ENCODE measurements at regions not wholly inside any gene's neighbourhood (a gene's known extent, or its start where the extent isn't known, plus 50 kb on each side); places are given as distances from the start of the nearest gene placed in this dataset.
"Not testable (repeated sequence)": the region's sequence is repeated elsewhere in the genome, so short reads cannot be mapped to it uniquely, and the experiment has no call there.

DNA sequence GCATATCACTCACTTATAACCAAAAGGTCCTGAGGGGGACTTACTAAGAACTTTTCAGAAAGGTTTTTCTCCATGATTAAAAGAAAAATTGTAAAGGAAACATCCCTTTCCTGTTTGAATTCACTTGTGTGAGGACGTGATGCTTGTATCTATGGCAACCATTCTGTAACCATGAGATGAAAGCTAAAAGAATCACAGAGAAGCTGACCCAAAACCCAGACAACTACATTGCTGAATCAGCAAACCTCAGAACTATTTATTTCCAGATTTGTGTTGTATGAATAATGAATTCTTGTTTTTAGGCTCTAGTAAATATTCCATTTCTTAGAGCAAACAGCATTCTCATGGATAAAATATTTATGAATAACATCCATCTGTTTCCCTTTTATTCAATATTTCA, 91.2 kb downstream of the RCHY1 start:
- H3K4me2 ChIP-seq (ENCODE audit: low read depth, low read length, poor library complexity, severe bottlenecking), result no peak overlapping the region
- no peak for DNase-seq
- H3K4me3 ChIP-seq (ENCODE audit: low read length), result no peak overlapping the region
- H3K4me1 ChIP-seq (ENCODE audit: low read length), result no peaks in the 10 kb centered on the region
- no peaks in the 10 kb centered on the region for H3K79me2 ChIP-seq (ENCODE audit: low read length)
- H3K9ac ChIP-seq (ENCODE audit: low read length), result no peak overlapping the region
- H2AFZ ChIP-seq (ENCODE audit: low read length), result no peak overlapping the region
- H3K27me3 ChIP-seq (ENCODE audit: low read length), result 0 out of 2 replicates have a peak, but pooled peaks cover 7% of the 10 kb centered on the region
- no peaks in the 10 kb centered on the region for H3K9me2 ChIP-seq (replicated peaks; ENCODE audit: insufficient read depth, low read length)
- no peak overlapping the region for H3K27ac ChIP-seq (ENCODE audit: low read length)
- H4K20me1 ChIP-seq (ENCODE audit: insufficient read depth, low read depth, low read length), result no peaks in the 10 kb centered on the region
- H3K36me3 ChIP-seq (ENCODE audit: insufficient read depth, low read length), result no peaks in the 10 kb centered on the region
- no peaks in the 10 kb centered on the region for H3K9me3 ChIP-seq (ENCODE audit: low read length)

DNA sequence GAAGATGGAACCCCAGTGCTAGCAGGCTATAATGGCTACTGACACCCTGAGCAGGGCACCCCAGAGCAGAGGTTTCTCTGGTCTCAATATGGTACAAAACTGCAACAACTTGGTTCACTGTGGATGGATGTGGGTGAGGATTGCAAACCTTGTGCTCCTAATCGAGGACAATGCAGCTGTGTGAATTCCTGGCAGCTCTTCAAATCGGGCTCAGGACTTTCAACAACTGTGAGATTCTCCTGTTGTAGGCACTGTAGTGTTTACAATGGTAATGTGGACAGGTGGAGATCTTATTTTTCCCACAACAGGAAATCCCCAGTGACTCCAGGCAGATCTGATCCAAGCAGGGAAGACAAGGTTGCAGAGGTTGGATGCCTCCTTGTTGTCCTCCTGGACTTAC, 101.5 kb downstream of the RCHY1 start:
- Histone ChIP-seq H3K36me3 (ENCODE audit: insufficient read depth, low read length) (no peaks in the 10 kb centered on the region), H3K79me2 (ENCODE audit: low read length) (no peaks in the 10 kb centered on the region), H3K9me3 (ENCODE audit: low read length) (no peaks in the 10 kb centered on the region), H2AFZ (ENCODE audit: low read length) (no peak overlapping the region), H3K4me2 (ENCODE audit: low read depth, low read length, poor library complexity, severe bottlenecking) (no peak overlapping the region), H3K4me3 (ENCODE audit: low read length) (no peak overlapping the region), H3K27ac (ENCODE audit: low read length) (no peak overlapping the region), H3K9me2 (replicated peaks; ENCODE audit: insufficient read depth, low read length) (no peaks in the 10 kb centered on the region), H3K27me3 (ENCODE audit: low read length) (peaks cover 3% of the 10 kb centered on the region), H3K9ac (ENCODE audit: low read length) (no peak overlapping the region), H4K20me1 (ENCODE audit: insufficient read depth, low read depth, low read length) (no peaks in the 10 kb centered on the region), H3K4me1 (ENCODE audit: low read length) (no peaks in the 10 kb centered on the region)
- DNase-seq, result no peak

DNA sequence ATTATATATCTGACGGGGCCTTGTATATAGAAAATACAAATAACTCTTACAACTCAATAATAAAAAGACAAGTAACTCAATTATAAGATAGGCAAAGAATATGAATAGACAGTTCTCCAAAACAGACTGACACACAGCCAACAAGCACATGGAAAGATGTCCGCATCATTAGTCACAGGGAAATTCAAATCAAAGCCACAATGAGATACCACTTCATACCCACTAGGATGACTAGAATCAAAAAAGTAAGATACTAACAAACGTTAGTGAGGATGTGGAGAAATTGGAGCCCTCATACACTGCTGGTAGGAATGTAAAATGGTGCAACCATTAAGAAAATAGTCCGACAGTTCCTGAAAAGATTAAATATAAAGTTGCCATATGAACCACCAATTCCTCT, 115.7 kb downstream of the RCHY1 start:
- no peak overlapping the region for H3K4me2 ChIP-seq (ENCODE audit: low read depth, low read length, poor library complexity, severe bottlenecking)
- no peak overlapping the region for H3K9ac ChIP-seq (ENCODE audit: low read length)
- H3K27me3 ChIP-seq (ENCODE audit: low read length), result no peaks in the 10 kb centered on the region
- no peaks in the 10 kb centered on the region for H3K9me2 ChIP-seq (replicated peaks; ENCODE audit: insufficient read depth, low read length)
- H3K4me3 ChIP-seq (ENCODE audit: low read length), result no peak overlapping the region
- no peaks in the 10 kb centered on the region for H3K79me2 ChIP-seq (ENCODE audit: low read length)
- H3K9me3 ChIP-seq (ENCODE audit: low read length), result no peaks in the 10 kb centered on the region
- H3K36me3 ChIP-seq (ENCODE audit: insufficient read depth, low read length), result no peaks in the 10 kb centered on the region
- no peak overlapping the region for H2AFZ ChIP-seq (ENCODE audit: low read length)
- no peak for DNase-seq
- H3K27ac ChIP-seq (ENCODE audit: low read length), result no peak overlapping the region
- H4K20me1 ChIP-seq (ENCODE audit: insufficient read depth, low read depth, low read length), result no peaks in the 10 kb centered on the region
- no peaks in the 10 kb centered on the region for H3K4me1 ChIP-seq (ENCODE audit: low read length)

DNA sequence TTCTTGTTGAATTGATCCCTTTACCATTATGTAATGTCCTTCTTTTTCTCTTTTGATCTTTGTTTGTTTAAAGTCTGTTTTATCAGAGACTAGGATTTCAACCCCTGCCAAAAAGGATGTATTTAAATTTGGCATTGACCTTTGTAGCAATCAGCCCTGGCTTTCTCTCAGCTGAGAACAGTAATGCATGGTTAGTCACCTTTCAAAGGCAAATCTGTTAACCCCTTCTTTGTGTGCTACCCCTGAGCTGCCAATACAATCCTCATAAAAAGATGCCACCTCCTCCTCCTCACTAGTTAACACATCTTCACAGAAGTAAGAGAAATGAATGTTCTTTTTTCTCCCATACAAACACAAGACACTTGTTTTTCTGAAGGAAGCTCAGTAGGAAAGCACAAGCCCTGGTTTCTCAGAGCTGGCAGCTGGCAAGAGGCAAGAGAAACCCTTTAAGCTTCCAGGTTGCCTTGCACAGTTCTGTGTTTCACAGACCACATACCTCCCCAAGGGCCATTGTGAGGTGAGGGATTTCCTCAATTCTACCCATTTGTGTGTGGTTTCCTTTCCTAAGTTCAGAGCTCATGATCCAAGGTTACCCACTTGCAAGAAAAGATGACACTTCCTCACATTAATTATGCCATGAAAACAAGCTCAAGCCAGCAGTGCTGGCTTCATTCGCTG, 122.6 kb downstream of the RCHY1 start:
- Histone ChIP-seq H3K79me2 (ENCODE audit: low read length) (no peaks in the 10 kb centered on the region), H2AFZ (ENCODE audit: low read length) (no peak overlapping the region), H3K4me2 (ENCODE audit: low read depth, low read length, poor library complexity, severe bottlenecking) (peak overlapping the region; percentile 56), H3K27ac (ENCODE audit: low read length) (peak overlapping the region; percentile 41; the same call in 1 of the 2 replicates), H3K9me3 (ENCODE audit: low read length) (no peaks in the 10 kb centered on the region), H3K9me2 (replicated peaks; ENCODE audit: insufficient read depth, low read length) (no peaks in the 10 kb centered on the region), H3K9ac (ENCODE audit: low read length) (no peak overlapping the region), H3K36me3 (ENCODE audit: insufficient read depth, low read length) (no peaks in the 10 kb centered on the region), H3K4me3 (ENCODE audit: low read length) (peak overlapping the region; percentile 29; the same call in 1 of the 2 replicates), H4K20me1 (ENCODE audit: insufficient read depth, low read depth, low read length) (no peaks in the 10 kb centered on the region), H3K4me1 (ENCODE audit: low read length) (peaks cover 19% of the 10 kb centered on the region), H3K27me3 (ENCODE audit: low read length) (no peaks in the 10 kb centered on the region)
- peak; percentile 79 for DNase-seq

GRCh38 chr4:75386426-75386825, 127.8 kb downstream of the RCHY1 start:
- H3K4me2 ChIP-seq (ENCODE audit: low read depth, low read length, poor library complexity, severe bottlenecking); H3K79me2 ChIP-seq (ENCODE audit: low read length); H3K36me3 ChIP-seq (ENCODE audit: insufficient read depth, low read length); H3K9me3 ChIP-seq (ENCODE audit: low read length); H3K27me3 ChIP-seq (ENCODE audit: low read length); H3K9me2 ChIP-seq (replicated peaks; ENCODE audit: insufficient read depth, low read length); H2AFZ ChIP-seq (ENCODE audit: low read length); H3K4me3 ChIP-seq (ENCODE audit: low read length); DNase-seq; H4K20me1 ChIP-seq (ENCODE audit: insufficient read depth, low read depth, low read length); H3K9ac ChIP-seq (ENCODE audit: low read length); H3K4me1 ChIP-seq (ENCODE audit: low read length); H3K27ac ChIP-seq (ENCODE audit: low read length): not testable (repeated sequence)

- H3K9me3 ChIP-seq (ENCODE audit: low read length), result no peaks in the 10 kb centered on the region
- no peak for DNase-seq
- H3K79me2 ChIP-seq (ENCODE audit: low read length), result no peaks in the 10 kb centered on the region
- H3K4me3 ChIP-seq (ENCODE audit: low read length), result no peak overlapping the region
- no peak overlapping the region for H3K27ac ChIP-seq (ENCODE audit: low read length)
- no peak overlapping the region for H3K4me2 ChIP-seq (ENCODE audit: low read depth, low read length, poor library complexity, severe bottlenecking)
- no peaks in the 10 kb centered on the region for H3K4me1 ChIP-seq (ENCODE audit: low read length)
- H4K20me1 ChIP-seq (ENCODE audit: insufficient read depth, low read depth, low read length), result no peaks in the 10 kb centered on the region
- H3K9me2 ChIP-seq (replicated peaks; ENCODE audit: insufficient read depth, low read length), result no peaks in the 10 kb centered on the region
- no peaks in the 10 kb centered on the region for H3K36me3 ChIP-seq (ENCODE audit: insufficient read depth, low read length)
- H2AFZ ChIP-seq (ENCODE audit: low read length), result no peak overlapping the region
- no peaks in the 10 kb centered on the region for H3K27me3 ChIP-seq (ENCODE audit: low read length)
- no peak overlapping the region for H3K9ac ChIP-seq (ENCODE audit: low read length)
Measured at GRCh38 chr4:75385106-75385505, 129.1 kb downstream of the RCHY1 start.

DNA sequence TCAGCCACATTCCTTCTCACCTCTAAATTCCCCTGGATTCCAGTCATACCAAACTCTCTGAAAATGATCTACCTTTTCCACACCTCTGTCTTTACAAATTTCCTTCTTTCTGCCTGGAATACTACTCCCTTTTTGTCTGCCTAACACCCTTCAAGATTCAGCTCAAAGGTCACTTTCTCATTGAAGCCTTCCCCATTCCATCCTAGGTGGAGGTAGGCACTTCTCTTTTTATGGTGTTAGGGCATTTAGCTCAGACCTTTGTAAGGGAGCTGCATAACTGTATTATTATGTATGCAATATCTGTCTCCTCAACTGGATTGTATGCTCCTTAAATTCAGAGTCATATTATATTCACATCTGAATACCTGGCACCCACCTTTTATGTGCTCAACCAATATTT, 137.7 kb downstream of the RCHY1 start:
- Histone ChIP-seq H3K9me2 (replicated peaks; ENCODE audit: insufficient read depth, low read length) (no peaks in the 10 kb centered on the region), H4K20me1 (ENCODE audit: insufficient read depth, low read depth, low read length) (no peaks in the 10 kb centered on the region), H3K9ac (ENCODE audit: low read length) (no peak overlapping the region), H3K4me3 (ENCODE audit: low read length) (no peak overlapping the region), H3K4me2 (ENCODE audit: low read depth, low read length, poor library complexity, severe bottlenecking) (no peak overlapping the region), H3K79me2 (ENCODE audit: low read length) (no peaks in the 10 kb centered on the region), H3K4me1 (ENCODE audit: low read length) (no peaks in the 10 kb centered on the region), H3K27me3 (ENCODE audit: low read length) (no peaks in the 10 kb centered on the region), H3K36me3 (ENCODE audit: insufficient read depth, low read length) (no peaks in the 10 kb centered on the region), H3K27ac (ENCODE audit: low read length) (no peak overlapping the region), H3K9me3 (ENCODE audit: low read length) (no peaks in the 10 kb centered on the region), H2AFZ (ENCODE audit: low read length) (no peak overlapping the region)
- peak; percentile 12 for DNase-seq

DNA sequence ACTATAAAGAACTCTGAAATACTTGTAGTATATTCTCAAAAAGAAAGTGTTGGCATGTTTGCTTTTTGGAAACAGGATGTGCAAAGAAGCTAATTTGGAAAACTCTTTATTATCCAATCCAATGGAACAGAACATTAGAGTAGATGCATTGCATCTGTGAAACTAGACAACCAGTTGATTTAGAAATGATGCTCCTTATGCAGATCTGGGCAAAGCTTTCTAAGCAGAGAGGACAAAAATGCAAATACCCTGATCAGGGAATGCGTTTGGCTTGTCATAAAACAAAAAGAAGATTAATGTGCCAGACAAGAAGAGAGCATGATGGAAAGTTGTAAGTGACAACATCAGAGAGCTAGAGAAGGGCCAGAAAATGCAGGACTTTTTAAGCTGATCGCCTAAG, 142.3 kb downstream of the RCHY1 start:
- no peak overlapping the region for H3K9ac ChIP-seq (ENCODE audit: low read length)

More for the DNA sequence above, 142.3 kb downstream of the RCHY1 start:
- Histone ChIP-seq H3K4me1 (ENCODE audit: low read length) (no peaks in the 10 kb centered on the region), H3K9me3 (ENCODE audit: low read length) (no peaks in the 10 kb centered on the region), H3K27ac (ENCODE audit: low read length) (no peak overlapping the region), H4K20me1 (ENCODE audit: insufficient read depth, low read depth, low read length) (no peaks in the 10 kb centered on the region), H3K36me3 (ENCODE audit: insufficient read depth, low read length) (no peaks in the 10 kb centered on the region), H3K4me2 (ENCODE audit: low read depth, low read length, poor library complexity, severe bottlenecking) (no peak overlapping the region), H2AFZ (ENCODE audit: low read length) (no peak overlapping the region), H3K27me3 (ENCODE audit: low read length) (no peaks in the 10 kb centered on the region), H3K9me2 (replicated peaks; ENCODE audit: insufficient read depth, low read length) (no peaks in the 10 kb centered on the region), H3K4me3 (ENCODE audit: low read length) (no peak overlapping the region), H3K79me2 (ENCODE audit: low read length) (no peaks in the 10 kb centered on the region)
- peak; percentile 32 for DNase-seq
